Caco-2 (cell line): ENCODE measurements at regions not wholly inside any gene's neighbourhood (a gene's known extent, or its start where the extent isn't known, plus 50 kb on each side); places are given as distances from the start of the nearest gene placed in this dataset.

Experiments
- BruUV-seq: library from RNA; stranded (reverse); fragments of 400-500 nt; replicated peaks from 2 replicates; lab custom pipeline; 2021; lab: Mats Ljungman, UMichigan
- CTCF ChIA-PET: fragments of 300-600 bp; sonication (Branson Sonifier 250); formaldehyde crosslinking; loops from one replicate; lab custom pipeline; 2022; ENCODE audit warnings: antibody characterized with exemption; lab: Charles Lee
- POLR2A ChIA-PET: fragments of 300-600 bp; sonication (Branson Sonifier 250); formaldehyde crosslinking; loops from one replicate; lab custom pipeline; 2022; ENCODE audit warnings: antibody characterized with exemption; lab: Charles Lee
- DNase-seq, 2 experiments: peaks; one replicate each; pipeline versions ENCODE4 v3.0.0 to v3.0.0-alpha.2; 2020 to 2022
- H3K27me3 ChIP-seq: replicated peaks from 2 replicates; pipeline ENCODE4 v1.6.0; 2011; ENCODE audit warnings: low read length; ENCODE audit not compliant: control insufficient read depth, insufficient read depth
- H3K36me3 ChIP-seq: 2 replicates; pipeline ENCODE4 v1.5.1; 2011; ENCODE audit warnings: low read length; ENCODE audit not compliant: control insufficient read depth, insufficient read depth
- H3K4me1 ChIP-seq: fragments of 250-450 bp; sonication (Bioruptor Pico); 2 replicates; pipeline ENCODE4 v1.5.1; 2020; ENCODE audit warnings: mild to moderate bottlenecking
- H3K4me3 ChIP-seq: 2 replicates; pipeline ENCODE4 v1.5.1; 2011; ENCODE audit warnings: low read depth, mild to moderate bottlenecking, control low read depth, low read length
- H3K9me3 ChIP-seq: fragments of 250-450 bp; sonication (Bioruptor Pico); 2 replicates; pipeline ENCODE4 v1.5.1; 2020; ENCODE audit warnings: mild to moderate bottlenecking, moderate library complexity
- H3K27ac Mint-ChIP-seq: one replicate; pipeline ENCODE4 v1.8.0; 2022; ENCODE audit warnings: mixed read lengths; ENCODE audit not compliant: unreplicated experiment
- H3K27me3 Mint-ChIP-seq: one replicate; pipeline ENCODE4 v1.8.0; 2022; ENCODE audit warnings: mixed read lengths; ENCODE audit not compliant: insufficient read depth, unreplicated experiment
- H3K36me3 Mint-ChIP-seq: one replicate; pipeline ENCODE4 v1.8.0; 2022; ENCODE audit warnings: mild to moderate bottlenecking, mixed read lengths; ENCODE audit not compliant: insufficient read depth, unreplicated experiment
- H3K4me1 Mint-ChIP-seq: one replicate; pipeline ENCODE4 v1.8.0; 2022; ENCODE audit warnings: low read depth, mixed read lengths; ENCODE audit not compliant: unreplicated experiment
- H3K4me3 Mint-ChIP-seq: one replicate; pipeline ENCODE4 v1.8.0; 2022; ENCODE audit warnings: mild to moderate bottlenecking, moderate library complexity, mixed read lengths; ENCODE audit not compliant: unreplicated experiment
- H3K9me3 Mint-ChIP-seq: one replicate; pipeline ENCODE4 v1.8.0; 2022; ENCODE audit warnings: mixed read lengths; ENCODE audit not compliant: unreplicated experiment
- intact Hi-C: fragments of 100-400 bp; cut with micrococcal nuclease; formaldehyde crosslinking; loops from one replicate; pipeline ENCODE4 v1.10.0; 2022; ENCODE audit not compliant: unreplicated experiment
- TF ChIP-seq, protein P1 (sequence below), 2 experiments: fragments of 200-600 bp in 1 of 2; IDR thresholded peaks; 1 replicate in 1 of 2; 2 replicates in 1 of 2; pipeline versions ENCODE4 v1.5.1 to v1.8.0; 2011 to 2022; ENCODE audit warnings: antibody characterized with exemption in 1 of 2, control low read depth in 1 of 2, inconsistent platforms in 1 of 2, low read depth in 1 of 2, low read length in 1 of 2, mild to moderate bottlenecking in 1 of 2, moderate library complexity in 1 of 2; ENCODE audit not compliant: insufficient read depth in 1 of 2, severe bottlenecking in 1 of 2, unreplicated experiment in 1 of 2

GRCh38 chr6:156511570-156511969, 265.6 kb upstream of the ARID1B start:
- Histone ChIP-seq H3K36me3 (no peaks in the 10 kb centered on the region), H3K4me3 (no peak overlapping the region), H3K4me1 (no peaks in the 10 kb centered on the region), H3K9me3 (no peaks in the 10 kb centered on the region), H3K27me3 (no peaks in the 10 kb centered on the region; the same call in 1 of the 2 replicates)
- Mint-ChIP-seq H3K36me3 (no peaks in the 10 kb centered on the region), H3K4me3 (no peak overlapping the region), H3K27ac (no peak overlapping the region), H3K4me1 (no peaks in the 10 kb centered on the region), H3K27me3 (peaks cover 13% of the 10 kb centered on the region), H3K9me3 (no peaks in the 10 kb centered on the region)
- POLR2A ChIA-PET = no interaction called here
- CTCF ChIA-PET = no interaction called here
- no TSS peak for BruUV-seq
- TF ChIP-seq, protein P1, sequence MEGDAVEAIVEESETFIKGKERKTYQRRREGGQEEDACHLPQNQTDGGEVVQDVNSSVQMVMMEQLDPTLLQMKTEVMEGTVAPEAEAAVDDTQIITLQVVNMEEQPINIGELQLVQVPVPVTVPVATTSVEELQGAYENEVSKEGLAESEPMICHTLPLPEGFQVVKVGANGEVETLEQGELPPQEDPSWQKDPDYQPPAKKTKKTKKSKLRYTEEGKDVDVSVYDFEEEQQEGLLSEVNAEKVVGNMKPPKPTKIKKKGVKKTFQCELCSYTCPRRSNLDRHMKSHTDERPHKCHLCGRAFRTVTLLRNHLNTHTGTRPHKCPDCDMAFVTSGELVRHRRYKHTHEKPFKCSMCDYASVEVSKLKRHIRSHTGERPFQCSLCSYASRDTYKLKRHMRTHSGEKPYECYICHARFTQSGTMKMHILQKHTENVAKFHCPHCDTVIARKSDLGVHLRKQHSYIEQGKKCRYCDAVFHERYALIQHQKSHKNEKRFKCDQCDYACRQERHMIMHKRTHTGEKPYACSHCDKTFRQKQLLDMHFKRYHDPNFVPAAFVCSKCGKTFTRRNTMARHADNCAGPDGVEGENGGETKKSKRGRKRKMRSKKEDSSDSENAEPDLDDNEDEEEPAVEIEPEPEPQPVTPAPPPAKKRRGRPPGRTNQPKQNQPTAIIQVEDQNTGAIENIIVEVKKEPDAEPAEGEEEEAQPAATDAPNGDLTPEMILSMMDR (IDR thresholded peaks at IDR 0.05; ENCODE audit: insufficient read depth in 1 of 2, low read depth in 1 of 2, low read length in 1 of 2, severe bottlenecking in 1 of 2, unreplicated experiment in 1 of 2) = no peak
- intact Hi-C loops = no loop called here
- DNase-seq = no peak

- intact Hi-C loops = no loop called here
- no peak for DNase-seq
- no peaks in the 10 kb centered on the region for H3K36me3 ChIP-seq
- ChIA-PET CTCF (no interaction called here), POLR2A (no interaction called here)
- BruUV-seq = no TSS peak
- Mint-ChIP-seq H3K4me3 (no peak overlapping the region), H3K4me1 (no peaks in the 10 kb centered on the region), H3K27me3 (peaks cover 14% of the 10 kb centered on the region), H3K9me3 (no peaks in the 10 kb centered on the region), H3K36me3 (no peaks in the 10 kb centered on the region), H3K27ac (no peak overlapping the region)
- TF ChIP-seq, protein P1 (IDR thresholded peaks at IDR 0.05; ENCODE audit: insufficient read depth in 1 of 2, low read depth in 1 of 2, low read length in 1 of 2, severe bottlenecking in 1 of 2, unreplicated experiment in 1 of 2) = no peak
- no peak overlapping the region for H3K4me3 ChIP-seq
- H3K4me1 ChIP-seq = no peaks in the 10 kb centered on the region
- no peaks in the 10 kb centered on the region for H3K9me3 ChIP-seq
- no peaks in the 10 kb centered on the region; the same call in 1 of the 2 replicates for H3K27me3 ChIP-seq
Observed at GRCh38 chr6:156511051-156511450, 266.1 kb upstream of the ARID1B start.

DNA sequence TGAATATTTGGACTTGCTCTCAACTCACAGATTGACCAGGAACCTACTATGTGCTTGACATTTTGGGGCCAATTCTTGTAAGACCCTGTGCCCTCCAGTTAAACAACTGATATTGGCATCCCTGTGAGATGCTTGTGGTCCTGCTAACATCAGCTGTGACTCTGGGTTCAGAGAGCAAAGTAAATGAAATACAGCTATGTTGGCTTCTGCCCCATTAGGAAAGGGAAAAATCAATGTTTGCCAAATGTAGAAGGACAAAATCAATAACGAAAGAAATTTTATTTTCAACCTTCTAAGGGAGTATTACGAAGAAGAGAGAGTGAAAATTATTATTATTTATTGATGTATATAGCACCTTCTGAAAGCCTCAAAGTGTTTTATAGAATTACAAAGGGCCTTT, 266.9 kb upstream of the ARID1B start:
- Mint-ChIP-seq H3K36me3 (no peaks in the 10 kb centered on the region), H3K4me3 (no peak overlapping the region), H3K27me3 (peaks cover 14% of the 10 kb centered on the region), H3K9me3 (no peaks in the 10 kb centered on the region), H3K27ac (no peak overlapping the region), H3K4me1 (no peaks in the 10 kb centered on the region)
- no peak for DNase-seq
- POLR2A ChIA-PET = no interaction called here
- H3K4me3 ChIP-seq = no peak overlapping the region
- intact Hi-C loops = no loop called here
- TF ChIP-seq, protein P1 (IDR thresholded peaks at IDR 0.05; ENCODE audit: insufficient read depth in 1 of 2, low read depth in 1 of 2, low read length in 1 of 2, severe bottlenecking in 1 of 2, unreplicated experiment in 1 of 2) = no peak
- H3K27me3 ChIP-seq = no peaks in the 10 kb centered on the region; the same call in 1 of the 2 replicates
- no peaks in the 10 kb centered on the region for H3K36me3 ChIP-seq
- CTCF ChIA-PET = no interaction called here
- H3K4me1 ChIP-seq = no peaks in the 10 kb centered on the region
- BruUV-seq = no TSS peak
- H3K9me3 ChIP-seq = no peaks in the 10 kb centered on the region
